Lower lobe of right lung (tissue), 2 donors: ENCODE measurements at regions not wholly inside any gene's neighbourhood (a gene's known extent, or its start where the extent isn't known, plus 50 kb on each side); places are given as distances from the start of the nearest gene placed in this dataset.

Source experiments
- ATAC-seq, 2 donors: fragments of 200-7000 bp; cut with Tn5 transposase; one replicate each; pipeline ENCODE4 v1.9.1; 2020 to 2022; ENCODE audit warnings: mild to moderate bottlenecking in 2 of 2, moderate library complexity in 2 of 2
- DNase-seq: peaks from one replicate; pipeline ENCODE4 v3.0.0-alpha.2; 2020
- H3K27ac ChIP-seq: fragments of 200-600 bp; one replicate; pipeline ENCODE4 v1.8.0; 2022
- H3K27me3 ChIP-seq: fragments of 200-600 bp; one replicate; pipeline ENCODE4 v1.8.0; 2022; ENCODE audit warnings: low read depth
- H3K36me3 ChIP-seq: fragments of 200-600 bp; one replicate; pipeline ENCODE4 v1.8.0; 2022; ENCODE audit warnings: mild to moderate bottlenecking
- H3K4me1 ChIP-seq: fragments of 200-600 bp; one replicate; pipeline ENCODE4 v1.8.0; 2022
- H3K4me3 ChIP-seq: fragments of 200-600 bp; one replicate; pipeline ENCODE4 v1.8.0; 2022; ENCODE audit warnings: mild to moderate bottlenecking
- H3K9me3 ChIP-seq: fragments of 200-600 bp; one replicate; pipeline ENCODE4 v1.8.0; 2022
- CTCF ChIP-seq: fragments of 200-600 bp; IDR thresholded peaks from one replicate; pipeline ENCODE4 v1.8.0; 2022; ENCODE audit warnings: antibody characterized with exemption, mild to moderate bottlenecking
- intact Hi-C: fragments of 100-400 bp; cut with DNase I; formaldehyde crosslinking; loops from one replicate; pipeline ENCODE4 v1.11.0; 2022
- donor health status: DM: no; HTN: yes; CAD: no; lungs with severe emphysema.

- H3K27me3 ChIP-seq = no peaks in the 10 kb centered on the region
- no peaks in the 10 kb centered on the region for H3K9me3 ChIP-seq
- TF ChIP-seq CTCF = no peak
- ATAC-seq = no peak
- no peak overlapping the region for H3K27ac ChIP-seq
- no peaks in the 10 kb centered on the region for H3K36me3 ChIP-seq
- intact Hi-C loops = no loop called here
- no peak overlapping the region for H3K4me3 ChIP-seq
- DNase-seq = no peak
- no peaks in the 10 kb centered on the region for H3K4me1 ChIP-seq
Observed at GRCh38 chr1:68973459-68974244, 476.8 kb upstream of the DEPDC1 start.

GRCh38 chr1:68974447-68974846 is 477.6 kb upstream of the DEPDC1 start:
- TF ChIP-seq CTCF = no peak
- intact Hi-C loops = no loop called here
- H3K4me1 ChIP-seq = no peaks in the 10 kb centered on the region
- ATAC-seq (no peak), DNase-seq (no peak)
- no peak overlapping the region for H3K27ac ChIP-seq
- H3K9me3 ChIP-seq = no peaks in the 10 kb centered on the region
- no peak overlapping the region for H3K4me3 ChIP-seq
- no peaks in the 10 kb centered on the region for H3K27me3 ChIP-seq
- H3K36me3 ChIP-seq = no peaks in the 10 kb centered on the region

- no peaks in the 10 kb centered on the region for H3K36me3 ChIP-seq
- no peak overlapping the region for H3K4me3 ChIP-seq
- intact Hi-C loops = no loop called here
- no peak overlapping the region for H3K27ac ChIP-seq
- DNase-seq (no peak), ATAC-seq (no peak)
- H3K27me3 ChIP-seq = no peaks in the 10 kb centered on the region
- no peak for TF ChIP-seq CTCF
- H3K4me1 ChIP-seq = no peaks in the 10 kb centered on the region
- H3K9me3 ChIP-seq = no peaks in the 10 kb centered on the region
Observed at GRCh38 chr1:68975212-68975933, 478.5 kb upstream of the DEPDC1 start.

GRCh38 chr1:68976916-68977610 is 480.2 kb upstream of the DEPDC1 start:
- Histone ChIP-seq H3K27me3 (no peaks in the 10 kb centered on the region), H3K36me3 (no peaks in the 10 kb centered on the region), H3K27ac (no peak overlapping the region), H3K9me3 (no peaks in the 10 kb centered on the region), H3K4me1 (no peaks in the 10 kb centered on the region), H3K4me3 (no peak overlapping the region)
- DNase-seq = no peak
- ATAC-seq = no peak
- intact Hi-C loops = no loop called here
- no peak for TF ChIP-seq CTCF

- Histone ChIP-seq H3K4me3 (no peak overlapping the region), H3K4me1 (no peaks in the 10 kb centered on the region), H3K27ac (no peak overlapping the region), H3K36me3 (no peaks in the 10 kb centered on the region), H3K27me3 (no peaks in the 10 kb centered on the region), H3K9me3 (no peaks in the 10 kb centered on the region)
- intact Hi-C loops = no loop called here
- ATAC-seq (no peak), DNase-seq (no peak)
- TF ChIP-seq CTCF = no peak
Observed at GRCh38 chr1:68979891-68980290, 483.0 kb upstream of the DEPDC1 start.
